K562 (cell line): ENCODE measurements at regions not wholly inside any gene's neighbourhood (a gene's known extent, or its start where the extent isn't known, plus 50 kb on each side); places are given as distances from the start of the nearest gene placed in this dataset.

Experiments
- ATAC-seq: fragments of 200-7000 bp; cut with Tn5 transposase; 3 replicates; pipeline ENCODE4 v1.9.1; 2020; ENCODE audit warnings: moderate library complexity
- BruUV-seq: library from RNA; stranded (reverse); fragments of 400-500 nt; replicated peaks from 2 replicates; lab custom pipeline; 2021; lab: Mats Ljungman, UMichigan
- CTCF ChIA-PET: fragments of 300-600 bp; formaldehyde crosslinking; extraction: SDS; loops from one replicate; lab custom pipeline; 2021; ENCODE audit warnings: low intra/inter-chr PET ratio; lab: Yijun Ruan, JAX
- POLR2A ChIA-PET: fragments of 300-600, 350-650 bp; sonication (Branson Sonifier 250); formaldehyde crosslinking; extraction: SDS; loops from one replicate; lab custom pipeline; 2021; ENCODE audit warnings: antibody characterized with exemption, inconsistent platforms; lab: Yijun Ruan, JAX
- DNase-seq, 4 experiments: peaks; one replicate each; pipeline versions ENCODE4 v3.0.0 to v3.0.0-alpha.2; 2011 to 2018; ENCODE audit warnings: low spot score in 3 of 4, mixed read lengths in 3 of 4; ENCODE audit errors: extremely low read depth in 1 of 4
- FAIRE-seq: peaks from 2 replicates; lab custom pipeline; 2011; peaks lifted over from hg19 to GRCh38; lab: Jason Lieb, UNC
- H2AFZ ChIP-seq: 2 replicates; pipeline ENCODE4 v1.6.0; 2011; ENCODE audit warnings: low read depth, low read length, control low read depth, inconsistent platforms
- H3K27ac ChIP-seq: fragments of 200-600 bp; 3 replicates; pipeline ENCODE4 v1.8.0; 2011; ENCODE audit warnings: low read depth, mild to moderate bottlenecking, control low read depth, inconsistent platforms, low read length, moderate library complexity, mixed read lengths; ENCODE audit errors: extremely low read depth
- H3K27me3 ChIP-seq, 2 experiments: fragments of 300-600 bp in 1 of 2; 2 replicates in 1 of 2; 3 replicates in 1 of 2; pipeline versions ENCODE4 v1.6.0 to v1.8.0; 2011; ENCODE audit warnings: inconsistent platforms in 2 of 2, low read length in 2 of 2, mild to moderate bottlenecking in 1 of 2, mixed read lengths in 1 of 2, moderate library complexity in 1 of 2; ENCODE audit not compliant: control insufficient read depth in 2 of 2, insufficient read depth in 2 of 2
- H3K36me3 ChIP-seq: fragments of 300-600 bp; 3 replicates; pipeline ENCODE4 v1.8.0; 2011; ENCODE audit warnings: mild to moderate bottlenecking, low read length, inconsistent platforms; ENCODE audit not compliant: control insufficient read depth, insufficient read depth
- H3K4me1 ChIP-seq, 2 experiments: fragments of 200-600 bp in 1 of 2; replicated peaks in 1 of 2; 2 replicates in 1 of 2; 3 replicates in 1 of 2; pipeline versions ENCODE4 v1.5.1 to v1.8.0; 2011; ENCODE audit warnings: inconsistent platforms in 2 of 2, low read length in 2 of 2, mild to moderate bottlenecking in 1 of 2, mixed read lengths in 1 of 2, moderate library complexity in 1 of 2; ENCODE audit not compliant: control insufficient read depth in 2 of 2, insufficient read depth in 2 of 2
- H3K4me2 ChIP-seq: 2 replicates; pipeline ENCODE4 v1.6.1; 2011; ENCODE audit warnings: low read length, control low read depth, inconsistent platforms, mixed read lengths; ENCODE audit not compliant: insufficient read depth
- H3K4me3 ChIP-seq: fragments of 200-600 bp; sonication (generic), shearing (Covaris generic); 2 replicates; pipeline ENCODE4 v1.5.1; 2016; ENCODE audit warnings: control low read depth, inconsistent platforms
- H3K79me2 ChIP-seq: fragments of 200-600 bp; 3 replicates; pipeline ENCODE4 v1.8.0; 2011; ENCODE audit warnings: low read length, inconsistent platforms; ENCODE audit not compliant: control insufficient read depth, insufficient read depth
- H3K9ac ChIP-seq, 2 experiments: 2 replicates each; pipeline versions ENCODE4 v1.6.0 to v1.6.1; 2011; ENCODE audit warnings: low read depth in 2 of 2, low read length in 2 of 2, control low read depth in 1 of 2, inconsistent platforms in 1 of 2, mild to moderate bottlenecking in 1 of 2, mixed read lengths in 1 of 2; ENCODE audit not compliant: insufficient read depth in 1 of 2
- H3K9me1 ChIP-seq: one replicate; pipeline ENCODE4 v1.6.0; 2011; ENCODE audit warnings: inconsistent platforms, mild to moderate bottlenecking, low read length, moderate library complexity; ENCODE audit not compliant: control insufficient read depth, insufficient read depth
- H3K9me3 ChIP-seq: replicated peaks from 2 replicates; pipeline ENCODE4 v1.5.1; 2011; ENCODE audit warnings: low read depth, low read length, inconsistent platforms; ENCODE audit not compliant: control insufficient read depth, insufficient read depth
- H4K20me1 ChIP-seq: replicated peaks from 2 replicates; pipeline ENCODE4 v1.6.1; 2011; ENCODE audit warnings: low read length, inconsistent platforms, mixed read lengths; ENCODE audit not compliant: control insufficient read depth, insufficient read depth
- BACH1 ChIP-seq: fragments of 200-800 bp; sonication (Bioruptor generic); IDR thresholded peaks from 2 replicates; pipeline ENCODE4 v1.6.1; 2016; ENCODE audit warnings: missing genetic modification characterization, missing compliant biosample characterization
- CC2D1A ChIP-seq: fragments of 450-650 bp; IDR thresholded peaks from 2 replicates; pipeline ENCODE4 v1.6.1; 2017; ENCODE audit warnings: mild to moderate bottlenecking
- CEBPB ChIP-seq: fragments of 450-650 bp; IDR thresholded peaks from 2 replicates; pipeline ENCODE4 v1.6.1; 2016; ENCODE audit warnings: missing genetic modification characterization, missing compliant biosample characterization
- FOXJ2 ChIP-seq: fragments of 200-800 bp; sonication (Bioruptor generic); IDR thresholded peaks from 2 replicates; pipeline ENCODE4 v1.6.1; 2016; ENCODE audit warnings: missing genetic modification characterization, missing compliant biosample characterization
- IRF2 ChIP-seq: sonication (generic); formaldehyde crosslinking; IDR thresholded peaks from 2 replicates; pipeline ENCODE4 v1.8.1; 2022; ENCODE audit warnings: mild to moderate bottlenecking, missing genetic modification reagents
- KLF16 ChIP-seq: IDR thresholded peaks from 2 replicates; pipeline ENCODE4 v1.6.1; 2016; ENCODE audit warnings: antibody characterized with exemption
- MAFK ChIP-seq: IDR thresholded peaks from 2 replicates; pipeline ENCODE4 v1.6.1; 2011; ENCODE audit warnings: low read length, improper control_type of control experiment
- MEF2D ChIP-seq: conservative IDR thresholded peaks from 2 replicates; pipeline ENCODE4 v1.6.1; 2016; ENCODE audit warnings: low read depth, missing genetic modification characterization, missing compliant biosample characterization
- SNRNP70 ChIP-seq: fragments of 200-400 bp; formaldehyde crosslinking; optimal IDR thresholded peaks from 2 replicates; pipeline ENCODE3; 2017; ENCODE audit warnings: low read depth, low read length
- WHSC1 ChIP-seq: IDR thresholded peaks from one replicate; pipeline ENCODE4 v1.6.1; 2012; ENCODE audit warnings: low read length, control low read depth, inconsistent platforms
- ZNF174 ChIP-seq: fragments of 250-450 bp; sonication (Bioruptor Pico); IDR thresholded peaks from 2 replicates; pipeline ENCODE4 v1.4.0; 2020; ENCODE audit warnings: mild to moderate bottlenecking
- ZNF436 ChIP-seq: fragments of 250-450, 450-650 bp; sonication (Bioruptor Pico); formaldehyde crosslinking; IDR thresholded peaks from 2 replicates; pipeline ENCODE4 v1.7.0; 2020; ENCODE audit warnings: mild to moderate bottlenecking
- ZNF583 ChIP-seq: fragments of 250-450 bp; sonication (Bioruptor Pico); IDR thresholded peaks from 2 replicates; pipeline ENCODE4 v1.4.0; 2020
- WGBS: fragments of 100-300 bp; shearing (Covaris generic); methylation state at CpG from one replicate; pipeline ENCODE4 v1.1.6; 2016; ENCODE audit warnings: low coverage, mixed read lengths; ENCODE audit not compliant: insufficient coverage; ENCODE audit errors: missing lambda C conversion rate; 5-methylcytosine and 5-hydroxymethylcytosine counted together
- in situ Hi-C: fragments of 300-500 bp; cut with MboI; formaldehyde crosslinking; loops from 4 replicates; pipeline ENCODE4 v1.15.0; 2018; ENCODE audit warnings: inconsistent platforms, mixed read lengths
- intact Hi-C: fragments of 100-400 bp; cut with micrococcal nuclease; formaldehyde crosslinking; loops from 2 replicates; pipeline ENCODE4 v1.14.2; 2022
- TF ChIP-seq, protein P1 (sequence below), 2 experiments: IDR thresholded peaks; 2 replicates each; pipeline ENCODE4 v1.6.1; 2012; ENCODE audit warnings: improper control_type of control experiment in 2 of 2, low read depth in 2 of 2, low read length in 2 of 2, borderline replicate concordance in 1 of 2

DNA sequence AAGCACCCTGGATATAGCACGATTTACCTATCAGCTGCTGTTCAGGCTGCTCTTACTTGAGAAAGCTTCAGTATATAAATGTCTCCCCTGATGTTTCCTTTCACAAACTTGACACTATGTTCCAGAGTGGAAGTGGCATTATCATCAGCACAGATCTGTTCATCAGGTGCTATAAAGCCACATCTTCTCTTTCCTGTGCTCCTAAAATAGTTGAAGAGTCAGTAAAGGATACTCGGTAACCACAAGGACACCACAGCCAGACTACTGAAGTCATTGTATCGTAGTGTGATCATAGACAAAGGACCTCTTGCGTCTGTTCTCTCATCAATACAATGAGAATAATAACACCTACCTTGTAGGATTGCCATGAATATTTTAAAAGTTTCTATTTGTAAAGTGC, 841.0 kb upstream of the CELF4 start:
- no peaks in the 10 kb centered on the region for H3K27me3 ChIP-seq
- H3K79me2 ChIP-seq = no peaks in the 10 kb centered on the region
- FAIRE-seq = no peak
- H3K9ac ChIP-seq = no peak overlapping the region
- no peak for ATAC-seq
- ChIA-PET CTCF (no interaction called here), POLR2A (no interaction called here)
- H3K4me1 ChIP-seq = no peaks in the 10 kb centered on the region
- no TSS peak for BruUV-seq
- H3K4me2 ChIP-seq = no peak overlapping the region
- no peak overlapping the region for H2AFZ ChIP-seq
- no peaks in the 10 kb centered on the region for H3K9me1 ChIP-seq
- in situ Hi-C loops (no loop called here), intact Hi-C loops (no loop called here)
- no peak overlapping the region for H3K4me3 ChIP-seq
- TF ChIP-seq KLF16 (no peak), FOXJ2 (tag) (no peak), ZNF583 (CRISPR knock-in tag) (no peak), BACH1 (no peak), CEBPB (tag) (no peak), SNRNP70 (no peak), WHSC1 (no peak), MAFK (no peak), CC2D1A (no peak), ZNF174 (no peak), MEF2D (tag) (no peak), IRF2 (CRISPR knock-in tag) (no peak), ZNF436 (CRISPR knock-in tag) (no peak)
- TF ChIP-seq, protein P1, sequence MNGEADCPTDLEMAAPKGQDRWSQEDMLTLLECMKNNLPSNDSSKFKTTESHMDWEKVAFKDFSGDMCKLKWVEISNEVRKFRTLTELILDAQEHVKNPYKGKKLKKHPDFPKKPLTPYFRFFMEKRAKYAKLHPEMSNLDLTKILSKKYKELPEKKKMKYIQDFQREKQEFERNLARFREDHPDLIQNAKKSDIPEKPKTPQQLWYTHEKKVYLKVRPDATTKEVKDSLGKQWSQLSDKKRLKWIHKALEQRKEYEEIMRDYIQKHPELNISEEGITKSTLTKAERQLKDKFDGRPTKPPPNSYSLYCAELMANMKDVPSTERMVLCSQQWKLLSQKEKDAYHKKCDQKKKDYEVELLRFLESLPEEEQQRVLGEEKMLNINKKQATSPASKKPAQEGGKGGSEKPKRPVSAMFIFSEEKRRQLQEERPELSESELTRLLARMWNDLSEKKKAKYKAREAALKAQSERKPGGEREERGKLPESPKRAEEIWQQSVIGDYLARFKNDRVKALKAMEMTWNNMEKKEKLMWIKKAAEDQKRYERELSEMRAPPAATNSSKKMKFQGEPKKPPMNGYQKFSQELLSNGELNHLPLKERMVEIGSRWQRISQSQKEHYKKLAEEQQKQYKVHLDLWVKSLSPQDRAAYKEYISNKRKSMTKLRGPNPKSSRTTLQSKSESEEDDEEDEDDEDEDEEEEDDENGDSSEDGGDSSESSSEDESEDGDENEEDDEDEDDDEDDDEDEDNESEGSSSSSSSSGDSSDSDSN (IDR thresholded peaks at IDR 0.05; ENCODE audit: borderline replicate concordance in 1 of 2, low read depth in 2 of 2, low read length in 2 of 2) = no peak
- WGBS = 0% methylated on average over 4 of the region's 4 CpGs
- no peak for DNase-seq
- H3K36me3 ChIP-seq = no peaks in the 10 kb centered on the region
- H4K20me1 ChIP-seq = no peaks in the 10 kb centered on the region
- no peaks in the 10 kb centered on the region for H3K9me3 ChIP-seq
- no peak overlapping the region for H3K27ac ChIP-seq
